OCI-M1 (cell line): ENCODE measurements at regions not wholly inside any gene's neighbourhood (a gene's known extent, or its start where the extent isn't known, plus 50 kb on each side); places are given as distances from the start of the nearest gene placed in this dataset.

Experiments
- DNase-seq: peaks from one replicate; lab custom pipeline; 2025; lab: John Stamatoyannopoulos, UW

GRCh38 chr13:105135852-105136615 lies 1399.4 kb downstream of the EFNB2 start:
- peak; percentile 50 for DNase-seq

- no peak for DNase-seq
These were observed 1407.7 kb downstream of the EFNB2 start for GRCh38 chr13:105127732-105128131.

GRCh38 chr13:105121221-105121620 lies 1414.2 kb downstream of the EFNB2 start:
- no peak for DNase-seq

- no peak for DNase-seq
These were observed 1417.0 kb downstream of the EFNB2 start for GRCh38 chr13:105118426-105118985.

- no peak for DNase-seq
These were observed 1418.5 kb downstream of the EFNB2 start for GRCh38 chr13:105116966-105117365.

- peak; percentile 92 for DNase-seq
These were observed 1422.9 kb downstream of the EFNB2 start for GRCh38 chr13:105112561-105112960.

GRCh38 chr13:105107781-105108180 lies 1427.7 kb downstream of the EFNB2 start:
- DNase-seq: no peak

- no peak for DNase-seq
These were observed 1430.0 kb downstream of the EFNB2 start for GRCh38 chr13:105105471-105105870.

GRCh38 chr13:105097521-105097920 lies 1437.9 kb downstream of the EFNB2 start:
- no peak for DNase-seq

- DNase-seq: peak; percentile 25
These were observed 1445.4 kb downstream of the EFNB2 start for GRCh38 chr13:105089858-105090643.

- no peak for DNase-seq
These were observed 1447.5 kb downstream of the EFNB2 start for GRCh38 chr13:105087945-105088344.

- DNase-seq: no peak
These were observed 1450.5 kb downstream of the EFNB2 start for GRCh38 chr13:105084931-105085330.

GRCh38 chr13:105083992-105084391 lies 1451.5 kb downstream of the EFNB2 start:
- DNase-seq: no peak

- no peak for DNase-seq
These were observed 1460.7 kb downstream of the EFNB2 start for GRCh38 chr13:105074755-105075154.

- DNase-seq: no peak
These were observed 1462.4 kb downstream of the EFNB2 start for GRCh38 chr13:105073041-105073440.

- peak; percentile 41 for DNase-seq
These were observed 1465.0 kb downstream of the EFNB2 start for GRCh38 chr13:105070452-105070851.

GRCh38 chr13:105069106-105069505 lies 1466.4 kb downstream of the EFNB2 start:
- DNase-seq: no peak

GRCh38 chr13:105063676-105064075 lies 1471.8 kb downstream of the EFNB2 start:
- DNase-seq: no peak

- no peak for DNase-seq
These were observed 1475.7 kb downstream of the EFNB2 start for GRCh38 chr13:105059786-105060185.

- DNase-seq: no peak
These were observed 1476.9 kb downstream of the EFNB2 start for GRCh38 chr13:105058517-105058916.

GRCh38 chr13:105052711-105053110 lies 1482.8 kb downstream of the EFNB2 start:
- DNase-seq: no peak

GRCh38 chr13:105050686-105051085 lies 1484.8 kb downstream of the EFNB2 start:
- no peak for DNase-seq

GRCh38 chr13:105048677-105049076 lies 1486.8 kb downstream of the EFNB2 start:
- no peak for DNase-seq
